KOPT-K1 (cell line): ENCODE measurements at regions not wholly inside any gene's neighbourhood (a gene's known extent, or its start where the extent isn't known, plus 50 kb on each side); places are given as distances from the start of the nearest gene placed in this dataset.
"Not testable (repeated sequence)": the region's sequence is repeated elsewhere in the genome, so short reads cannot be mapped to it uniquely, and the experiment has no call there.

Source experiments
- H3K27ac ChIP-seq: fragments of 200-600 bp; sonication (generic); 2 replicates; pipeline ENCODE4 v1.5.1; 2016; ENCODE audit warnings: antibody characterized with exemption, mild to moderate bottlenecking, low read depth, low read length; ENCODE audit not compliant: poor library complexity, severe bottlenecking
- H3K36me3 ChIP-seq: fragments of 200-600 bp; sonication (generic); 2 replicates; pipeline ENCODE4 v1.5.1; 2017; ENCODE audit warnings: antibody characterized with exemption, mild to moderate bottlenecking, low read length, moderate library complexity; ENCODE audit not compliant: insufficient read depth
- H3K9me3 ChIP-seq: fragments of 200-600 bp; sonication (generic); 2 replicates; pipeline ENCODE4 v1.5.1; 2017; ENCODE audit warnings: antibody characterized with exemption, low read length, mild to moderate bottlenecking; ENCODE audit not compliant: insufficient read depth, poor library complexity, severe bottlenecking

DNA sequence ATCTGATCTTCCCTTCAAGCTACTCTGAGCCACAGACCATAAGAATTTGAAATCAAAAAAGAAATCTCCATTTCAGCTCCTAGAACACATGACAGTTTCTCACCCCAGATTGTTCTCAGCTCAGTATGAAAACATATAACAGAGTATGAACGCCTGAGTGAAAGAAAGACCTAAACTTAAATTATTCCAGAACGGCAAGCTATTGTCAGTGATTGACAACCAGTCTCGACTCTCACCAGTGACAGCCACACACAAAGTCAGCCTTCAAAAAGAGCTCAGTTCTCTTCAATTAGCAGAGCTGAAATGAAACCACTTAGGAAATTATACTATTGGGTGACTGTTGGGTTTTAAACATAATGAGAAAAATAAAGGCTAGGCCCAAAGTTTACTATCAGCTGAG, 312.8 kb downstream of the OMA1 start:
- Histone ChIP-seq H3K27ac (no peak overlapping the region), H3K36me3 (no peaks in the 10 kb centered on the region), H3K9me3 (no peaks in the 10 kb centered on the region)

DNA sequence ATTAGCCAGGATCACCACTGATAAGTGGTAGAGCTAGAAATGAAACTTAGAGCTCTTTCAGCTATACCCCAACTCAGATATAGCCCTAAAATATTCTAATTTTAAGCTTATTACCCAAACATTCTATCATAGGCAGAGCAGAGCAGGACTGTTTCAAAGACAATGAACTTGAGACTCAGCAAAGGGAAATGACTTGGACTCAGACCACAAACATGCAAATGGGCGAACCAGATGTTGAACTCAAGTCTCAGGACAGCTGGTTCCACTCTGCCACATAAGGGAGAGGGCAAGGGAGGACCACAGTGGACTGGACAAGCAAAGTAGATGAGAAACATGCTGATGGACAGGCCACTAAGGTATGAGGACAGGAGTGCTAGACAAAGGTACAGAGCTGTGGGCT, 315.3 kb downstream of the OMA1 start:
- Histone ChIP-seq H3K27ac (no peak overlapping the region), H3K36me3 (no peaks in the 10 kb centered on the region), H3K9me3 (no peaks in the 10 kb centered on the region)

DNA sequence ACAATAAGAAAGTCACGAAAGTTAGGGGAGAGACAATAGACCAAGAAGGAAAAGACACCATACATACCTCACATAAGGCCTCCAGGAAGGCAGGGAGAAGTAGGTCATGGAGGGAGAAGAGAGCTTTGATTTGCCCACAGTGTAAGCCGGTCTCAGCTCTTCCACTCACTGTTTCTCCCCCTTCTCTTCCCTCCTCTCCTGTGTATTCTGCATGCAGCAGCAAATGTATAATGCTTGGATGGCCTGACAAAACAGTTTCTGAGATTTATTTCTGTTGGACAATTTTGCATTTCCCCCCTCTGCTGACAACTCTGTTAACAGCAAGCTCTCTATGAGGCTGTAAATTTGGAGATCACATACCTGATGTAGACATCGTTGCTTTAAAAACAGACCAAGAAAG, 318.9 kb downstream of the OMA1 start:
- Histone ChIP-seq H3K27ac (no peak overlapping the region), H3K9me3 (no peaks in the 10 kb centered on the region), H3K36me3 (no peaks in the 10 kb centered on the region)

DNA sequence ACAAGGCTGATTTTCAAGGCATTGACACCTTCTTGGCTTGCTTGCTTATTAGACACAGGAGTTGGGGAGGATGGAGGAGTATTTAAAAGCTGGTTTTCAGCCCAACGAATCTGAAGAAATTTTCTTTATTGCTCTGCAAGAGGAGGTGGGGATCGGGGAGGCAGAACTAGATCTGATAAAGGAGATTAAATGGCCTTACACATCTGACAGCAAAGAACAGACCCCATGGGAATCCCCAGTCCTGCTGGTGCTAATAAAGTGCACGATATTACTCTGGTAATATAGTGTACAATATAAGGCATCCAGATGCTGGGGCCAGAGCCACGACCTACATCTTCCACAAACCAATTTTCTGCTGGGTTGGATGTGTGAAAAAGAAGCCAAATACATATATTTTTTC, 323.0 kb downstream of the OMA1 start:
- H3K27ac ChIP-seq = no peak overlapping the region
- no peaks in the 10 kb centered on the region for H3K9me3 ChIP-seq
- H3K36me3 ChIP-seq = no peaks in the 10 kb centered on the region

DNA sequence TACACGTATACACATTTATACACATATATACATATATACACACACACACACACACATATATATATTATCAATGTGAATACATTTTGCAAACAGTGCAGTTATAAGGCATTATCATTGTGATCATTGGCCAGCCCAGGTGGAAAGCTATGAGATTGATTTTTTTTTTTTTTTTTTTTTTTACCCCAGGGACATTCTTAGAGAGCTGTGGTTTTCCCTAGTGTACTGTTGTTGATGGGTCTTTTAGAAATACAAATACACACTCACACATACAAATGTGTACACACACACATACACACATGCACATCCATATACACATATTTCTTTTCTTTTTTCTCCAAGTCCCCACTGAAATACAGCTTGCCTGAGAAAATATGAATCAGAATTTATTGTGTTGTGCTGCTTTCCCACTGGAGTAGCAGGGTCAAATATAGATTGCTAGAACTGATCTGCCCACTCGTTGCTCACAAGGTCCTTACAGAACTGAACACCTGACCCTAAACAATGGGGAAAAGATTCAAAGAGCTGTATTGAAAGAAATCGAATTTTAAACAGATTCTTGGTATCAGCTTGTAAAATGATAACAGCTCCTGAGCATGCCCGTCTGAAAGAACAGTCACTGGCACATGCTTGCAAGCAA, 325.6 kb downstream of the OMA1 start:
- no peaks in the 10 kb centered on the region for H3K36me3 ChIP-seq
- H3K9me3 ChIP-seq = no peaks in the 10 kb centered on the region
- H3K27ac ChIP-seq = no peak overlapping the region

DNA sequence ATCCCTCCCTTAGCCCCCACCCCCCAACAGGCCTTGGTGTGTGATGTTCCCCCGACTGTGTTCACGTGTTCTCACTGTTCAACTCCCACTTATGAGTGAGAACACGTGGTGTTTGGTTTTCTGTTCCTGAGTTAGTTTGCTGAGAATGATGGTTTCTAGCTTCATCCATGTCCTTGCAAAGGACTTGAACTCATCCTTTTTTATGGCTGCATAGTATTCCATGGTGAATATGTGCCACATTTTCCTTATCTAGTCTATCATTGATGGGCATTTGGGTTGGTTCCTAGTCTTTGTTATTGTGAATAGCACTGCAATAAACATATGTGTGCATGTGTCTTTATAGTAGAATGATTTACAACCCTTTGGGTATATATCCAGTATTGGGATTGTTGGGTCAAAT, 330.4 kb downstream of the OMA1 start:
- not testable (repeated sequence) for H3K36me3 ChIP-seq, H3K9me3 ChIP-seq, H3K27ac ChIP-seq

DNA sequence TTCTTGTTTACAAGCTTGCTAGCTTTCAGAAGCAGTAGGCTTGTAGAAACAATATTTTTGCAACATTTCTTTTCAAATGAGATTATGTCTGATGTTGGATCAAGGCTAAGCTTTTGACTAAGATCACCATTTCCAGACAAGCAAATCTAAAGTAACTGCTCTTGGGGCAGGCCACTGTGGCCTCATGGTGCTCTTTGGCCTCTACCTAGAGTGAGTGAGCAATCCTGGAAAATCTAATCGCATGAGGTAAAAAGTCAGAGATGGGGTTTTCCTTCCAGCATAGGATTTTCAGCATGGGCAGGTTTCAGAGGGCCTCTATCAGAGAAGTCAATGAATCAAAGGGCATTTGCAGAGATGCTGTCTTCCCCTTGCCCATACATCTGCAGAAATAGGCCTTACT, 331.9 kb downstream of the OMA1 start:
- Histone ChIP-seq H3K27ac (no peak overlapping the region), H3K9me3 (no peaks in the 10 kb centered on the region)

DNA sequence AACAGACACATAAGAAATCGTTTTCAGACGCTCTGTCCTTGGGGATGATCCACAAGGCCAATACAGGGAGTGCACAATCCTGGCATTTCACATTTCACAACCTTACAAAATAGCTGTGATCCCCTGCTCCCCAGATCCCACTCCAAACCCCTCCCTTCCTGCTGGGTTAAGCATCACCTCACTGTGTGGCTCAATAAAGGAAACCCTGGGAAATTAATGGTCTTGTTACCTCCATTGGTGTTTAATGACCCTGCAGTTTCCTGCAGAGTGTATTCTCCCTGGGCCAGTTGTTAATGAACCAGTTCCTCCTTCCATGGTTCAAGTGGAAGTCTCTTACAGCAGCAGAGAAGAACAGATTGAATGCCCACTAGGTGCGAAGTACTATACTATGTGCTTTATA, 334.7 kb downstream of the OMA1 start:
- Histone ChIP-seq H3K9me3 (no peaks in the 10 kb centered on the region), H3K36me3 (no peaks in the 10 kb centered on the region), H3K27ac (no peak overlapping the region)

More for the DNA sequence above, 331.9 kb downstream of the OMA1 start:
- H3K36me3 ChIP-seq = no peaks in the 10 kb centered on the region

DNA sequence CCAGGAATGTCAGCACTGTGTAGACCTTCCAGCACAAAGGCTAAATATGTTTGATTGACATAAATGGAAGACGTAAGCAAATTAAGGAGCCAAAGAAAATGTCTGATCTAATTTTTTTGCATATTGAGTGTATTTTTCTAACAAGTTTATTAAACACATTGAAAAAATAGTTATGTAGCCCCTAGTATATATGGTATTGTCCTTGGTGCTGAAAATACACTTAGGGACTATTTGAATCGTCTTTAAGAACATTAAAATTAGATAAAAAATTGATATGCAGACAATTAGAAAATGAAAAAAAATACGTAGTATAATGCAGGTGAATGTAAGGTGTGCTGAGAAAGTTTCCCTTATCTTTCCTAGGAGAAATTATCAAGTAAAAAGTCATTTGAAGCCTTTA, 337.0 kb downstream of the OMA1 start:
- H3K9me3 ChIP-seq = no peaks in the 10 kb centered on the region
- H3K36me3 ChIP-seq = no peaks in the 10 kb centered on the region
- no peak overlapping the region for H3K27ac ChIP-seq

DNA sequence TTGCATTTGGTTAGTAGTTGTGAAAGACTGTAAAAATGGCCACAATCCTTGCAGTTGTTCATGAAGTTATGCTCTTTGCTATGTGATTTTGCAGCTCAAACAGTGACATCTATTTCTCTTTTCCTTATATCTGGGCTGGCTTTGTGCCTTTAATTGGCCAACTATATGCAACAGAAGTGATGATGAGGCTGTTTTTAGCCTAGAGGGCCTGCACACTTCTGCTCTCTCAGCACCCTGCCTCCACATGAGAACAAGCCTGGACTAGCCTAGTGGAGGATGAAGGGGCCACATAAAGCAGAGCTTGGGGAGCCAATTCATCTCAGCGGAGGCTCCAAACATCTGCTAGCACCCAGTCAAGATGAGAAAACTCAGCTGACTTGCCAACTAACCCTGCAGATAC, 339.8 kb downstream of the OMA1 start:
- no peak overlapping the region for H3K27ac ChIP-seq
- no peaks in the 10 kb centered on the region for H3K36me3 ChIP-seq
- H3K9me3 ChIP-seq = no peaks in the 10 kb centered on the region

DNA sequence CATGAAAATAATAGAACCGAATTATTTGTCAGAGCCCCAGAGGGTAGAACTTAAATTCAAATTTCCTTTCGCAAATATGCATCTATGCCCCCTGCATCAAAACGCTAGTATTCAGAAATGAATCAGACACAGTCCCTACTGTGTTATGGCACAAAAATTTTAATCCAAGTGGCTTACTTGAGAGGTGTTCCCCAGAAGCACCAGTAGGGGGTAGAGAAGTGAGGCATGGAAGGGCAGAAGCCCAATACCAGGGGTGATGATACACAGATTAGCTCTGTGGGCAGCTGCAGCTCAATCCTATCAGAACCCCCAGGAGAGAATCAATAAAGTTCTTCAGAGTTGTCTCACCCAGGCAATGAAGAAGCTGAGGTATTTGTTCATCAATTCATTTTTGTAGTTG, 342.2 kb downstream of the OMA1 start:
- H3K27ac ChIP-seq = no peak overlapping the region
- H3K9me3 ChIP-seq = no peaks in the 10 kb centered on the region
- no peaks in the 10 kb centered on the region for H3K36me3 ChIP-seq

DNA sequence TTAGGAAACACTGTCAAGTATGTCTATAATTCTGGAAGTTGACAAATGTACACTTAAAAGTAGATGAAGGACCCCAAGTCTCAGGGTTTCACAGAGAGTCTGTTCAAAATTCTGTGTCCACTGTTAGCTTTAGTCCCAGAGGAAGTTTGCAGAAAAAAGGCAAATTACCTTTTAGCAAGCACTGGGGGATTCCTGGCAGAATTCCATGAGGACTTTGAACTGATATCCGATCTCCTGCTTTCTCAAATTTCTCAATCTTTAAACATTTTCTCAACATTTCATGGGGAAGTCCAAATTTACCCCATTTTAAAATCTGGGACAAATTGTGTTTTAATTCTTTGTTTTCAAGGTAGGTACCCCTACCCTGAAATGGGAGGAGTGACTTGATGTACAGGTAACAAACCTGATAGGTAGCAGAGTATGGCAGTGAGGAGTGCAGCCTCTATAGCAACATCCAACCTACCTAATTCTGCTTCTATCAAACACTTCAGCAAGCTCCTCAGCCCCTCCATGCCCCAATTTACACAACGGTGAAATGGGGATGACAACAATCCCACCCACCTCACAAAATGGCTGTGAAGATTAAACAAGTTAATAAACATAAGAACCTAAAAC, 344.9 kb downstream of the OMA1 start:
- Histone ChIP-seq H3K27ac (no peak overlapping the region), H3K9me3 (no peaks in the 10 kb centered on the region), H3K36me3 (no peaks in the 10 kb centered on the region)

DNA sequence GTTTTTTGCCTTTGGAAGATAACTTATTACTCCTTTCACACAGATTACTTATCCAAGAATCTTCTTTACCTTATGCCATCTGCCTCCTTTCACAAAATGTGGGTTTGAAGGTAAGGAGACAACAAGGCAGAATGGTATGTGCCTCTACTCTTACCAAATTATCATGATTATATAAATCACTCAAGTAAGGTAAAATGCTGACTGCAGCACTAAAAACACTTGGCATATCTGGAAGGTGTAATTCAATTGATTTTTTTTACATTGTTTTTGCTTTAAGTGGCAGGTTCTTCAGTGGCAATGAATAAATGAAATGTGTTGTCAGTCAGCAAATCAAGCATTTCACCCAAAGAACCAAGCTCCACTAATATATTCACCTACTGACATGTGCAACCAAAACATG, 346.1 kb downstream of the OMA1 start:
- H3K27ac ChIP-seq = no peak overlapping the region
- H3K9me3 ChIP-seq = no peaks in the 10 kb centered on the region
- no peaks in the 10 kb centered on the region for H3K36me3 ChIP-seq

DNA sequence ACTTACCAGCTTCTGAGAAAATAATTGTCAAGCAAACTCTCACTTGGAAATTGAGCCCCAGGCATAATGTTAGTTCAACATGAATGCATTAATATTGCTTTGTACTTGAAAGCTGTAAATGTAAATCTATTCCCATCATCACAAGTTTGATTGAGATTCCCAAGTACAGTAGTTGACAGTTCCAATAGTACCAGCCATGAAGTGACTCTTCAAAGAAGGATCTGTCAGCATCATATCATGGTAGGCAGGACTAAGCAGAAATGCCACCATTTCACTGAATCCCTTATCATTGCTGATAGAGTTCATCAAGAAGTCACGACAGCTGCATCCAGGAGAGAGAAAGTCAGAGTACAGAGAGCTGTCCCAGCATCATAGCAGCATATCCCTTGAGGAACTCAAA, 348.7 kb downstream of the OMA1 start:
- H3K9me3 ChIP-seq = no peaks in the 10 kb centered on the region
- H3K36me3 ChIP-seq = no peaks in the 10 kb centered on the region
- no peak overlapping the region for H3K27ac ChIP-seq

DNA sequence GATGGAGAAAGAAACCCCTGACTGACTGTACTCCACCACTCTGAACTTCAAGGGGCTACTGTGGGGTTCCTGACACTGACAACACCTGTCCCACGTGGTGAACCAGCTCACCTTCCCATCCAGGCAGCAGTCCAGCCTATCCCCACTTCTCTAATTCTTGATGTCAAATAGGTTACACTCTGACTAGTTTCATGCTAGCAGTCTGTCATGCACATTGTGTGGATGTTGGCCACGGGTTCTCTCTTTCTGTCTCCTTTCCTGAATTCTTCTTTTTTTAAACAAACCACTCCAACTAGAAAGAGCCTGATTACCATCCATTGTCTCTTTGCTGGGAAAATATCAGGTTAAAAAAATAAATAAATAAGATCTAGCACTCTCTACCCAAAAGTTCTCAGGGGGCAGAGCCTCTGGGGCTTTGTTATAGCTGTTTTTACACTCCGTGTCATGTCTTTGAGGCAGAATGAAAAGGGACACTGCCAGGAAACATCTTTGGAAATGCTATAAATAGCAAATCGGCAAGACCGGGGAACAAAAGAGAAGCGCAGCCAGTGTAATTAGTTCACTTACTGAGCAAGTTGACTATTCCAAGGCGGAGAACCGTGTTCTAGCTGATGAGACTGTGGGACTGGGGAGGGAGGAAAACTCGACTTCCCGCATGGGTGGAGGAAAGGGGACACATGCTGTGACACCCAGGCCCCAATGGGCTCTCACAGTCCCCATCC, 356.1 kb downstream of the OMA1 start:
- Histone ChIP-seq H3K36me3 (no peaks in the 10 kb centered on the region), H3K27ac (no peak overlapping the region), H3K9me3 (no peaks in the 10 kb centered on the region)

DNA sequence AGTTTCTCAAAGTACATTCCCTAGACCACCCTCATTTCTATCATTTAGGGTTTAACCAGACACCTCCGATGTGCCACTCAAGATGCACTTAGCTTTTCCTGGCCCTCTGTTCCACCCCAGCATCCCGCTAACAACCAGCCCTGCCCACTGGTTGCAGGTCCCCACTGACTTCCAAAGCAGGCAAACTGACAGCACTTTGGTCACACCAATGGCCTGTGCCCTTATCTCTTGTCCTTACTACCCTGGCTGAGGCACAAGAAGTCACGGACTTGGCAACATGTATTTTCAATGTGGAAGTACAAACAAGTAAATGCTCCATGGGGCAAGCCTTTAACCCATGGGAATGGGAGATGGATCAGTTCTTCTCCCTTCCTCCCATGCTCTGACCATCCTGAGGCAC, 357.1 kb downstream of the OMA1 start:
- H3K36me3 ChIP-seq = no peaks in the 10 kb centered on the region
- no peaks in the 10 kb centered on the region for H3K9me3 ChIP-seq
- H3K27ac ChIP-seq = no peak overlapping the region
